A204.1 (cell line): ENCODE measurements at regions not wholly inside any gene's neighbourhood (a gene's known extent, or its start where the extent isn't known, plus 50 kb on each side); places are given as distances from the start of the nearest gene placed in this dataset.
"Not testable (repeated sequence)": the region's sequence is repeated elsewhere in the genome, so short reads cannot be mapped to it uniquely, and the experiment has no call there.

ENCODE experiments used
- FAIRE-seq: peaks from 2 replicates; lab custom pipeline; 2012; peaks lifted over from hg19 to GRCh38; lab: Jason Lieb, UNC

- FAIRE-seq: no peak
Measured at GRCh38 chr4:171342646-171343045, 470.6 kb upstream of the GALNTL6 start.

GRCh38 chr4:171340258-171340657 is 472.9 kb upstream of the GALNTL6 start:
- no peak for FAIRE-seq

GRCh38 chr4:171334549-171334948 is 478.7 kb upstream of the GALNTL6 start:
- no peak for FAIRE-seq

- FAIRE-seq: no peak
Measured at GRCh38 chr4:171308661-171309060, 504.5 kb upstream of the GALNTL6 start.

- not testable (repeated sequence) for FAIRE-seq
Measured at GRCh38 chr4:171298048-171298718, 515.0 kb upstream of the GALNTL6 start.

GRCh38 chr4:171288816-171289432 is 524.3 kb upstream of the GALNTL6 start:
- FAIRE-seq: no peak

GRCh38 chr4:171281359-171281758 is 531.8 kb upstream of the GALNTL6 start:
- FAIRE-seq: no peak

- no peak for FAIRE-seq
Measured at GRCh38 chr4:171279131-171279530, 534.1 kb upstream of the GALNTL6 start.

GRCh38 chr4:171266671-171267070 is 546.5 kb upstream of the GALNTL6 start:
- no peak for FAIRE-seq

- no peak for FAIRE-seq
Measured at GRCh38 chr4:171265190-171265818, 547.9 kb upstream of the GALNTL6 start.

GRCh38 chr4:171256223-171256622 is 557.0 kb upstream of the GALNTL6 start:
- no peak for FAIRE-seq

- FAIRE-seq: peak; percentile 94
Measured at GRCh38 chr4:171246948-171247347, 566.3 kb upstream of the GALNTL6 start.

- no peak for FAIRE-seq
Measured at GRCh38 chr4:171242831-171243230, 570.4 kb upstream of the GALNTL6 start.

GRCh38 chr4:171239196-171239595 is 574.0 kb upstream of the GALNTL6 start:
- FAIRE-seq: peak; percentile 74

- FAIRE-seq: no peak
Measured at GRCh38 chr4:171235521-171235920, 577.7 kb upstream of the GALNTL6 start.

- not testable (repeated sequence) for FAIRE-seq
Measured at GRCh38 chr4:171229354-171229753, 583.9 kb upstream of the GALNTL6 start.

- FAIRE-seq: no peak
Measured at GRCh38 chr4:171221181-171221580, 592.0 kb upstream of the GALNTL6 start.

GRCh38 chr4:171203425-171203824 is 609.8 kb upstream of the GALNTL6 start:
- no peak for FAIRE-seq

GRCh38 chr4:171202908-171203307 is 610.3 kb upstream of the GALNTL6 start:
- FAIRE-seq: no peak

GRCh38 chr4:171186700-171187099 is 626.5 kb upstream of the GALNTL6 start:
- no peak for FAIRE-seq

- no peak for FAIRE-seq
Measured at GRCh38 chr4:171181090-171181489, 632.1 kb upstream of the GALNTL6 start.

GRCh38 chr4:171170671-171171070 is 642.5 kb upstream of the GALNTL6 start:
- no peak for FAIRE-seq

GRCh38 chr4:171169396-171169795 is 643.8 kb upstream of the GALNTL6 start:
- no peak for FAIRE-seq

GRCh38 chr4:171162478-171162877 is 650.7 kb upstream of the GALNTL6 start:
- FAIRE-seq: no peak
